ENCODE measurements at regions not wholly inside any gene's neighbourhood (a gene's known extent, or its start where the extent isn't known, plus 50 kb on each side); places are given as distances from the start of the nearest gene placed in this dataset.

DNA sequence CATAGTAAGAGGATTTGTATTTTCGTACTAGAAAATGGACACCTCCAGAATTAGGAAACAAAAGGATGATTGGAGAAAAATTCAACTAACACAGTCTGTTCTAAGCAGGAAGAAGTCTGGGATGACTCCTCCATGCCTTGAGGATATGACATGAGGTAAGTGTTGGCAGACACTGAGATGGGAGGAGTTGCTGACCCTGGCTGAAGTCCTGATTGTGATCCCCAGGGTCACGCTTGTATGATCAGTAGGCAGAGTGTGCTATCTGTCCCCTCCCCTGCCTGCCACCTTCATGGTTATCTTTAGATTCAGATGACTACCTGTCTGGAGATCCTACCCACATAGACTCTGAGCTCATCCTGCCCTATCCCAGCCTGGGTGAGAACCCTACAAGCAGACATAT lies 249.1 kb downstream of the C1orf94 start:
- no peak overlapping the region for H3K23ac ChIP-seq (ENCODE audit: insufficient read length, low read depth, low read length)
- no peaks in the 10 kb centered on the region for H3K36me3 Mint-ChIP-seq (ENCODE audit: insufficient read depth in 1 of 3, low read depth in 3 of 3)
- no peak overlapping the region for H2BK12ac ChIP-seq (ENCODE audit: insufficient read length, low read depth, low read length)
- no peak overlapping the region for H2AFZ ChIP-seq (ENCODE audit: low read length)
- H3K9me3 Mint-ChIP-seq = no peaks in the 10 kb centered on the region
- peaks cover 13% of the 10 kb centered on the region for H3K27me3 Mint-ChIP-seq (ENCODE audit: low read depth)
- no peak overlapping the region for H3K4me2 ChIP-seq (ENCODE audit: insufficient read depth, insufficient read length, low read length)
- H2AK5ac ChIP-seq (ENCODE audit: insufficient read length, low read length) = no peak overlapping the region
- no peak overlapping the region for H3K4ac ChIP-seq (ENCODE audit: low read depth, low read length)
- H2BK5ac ChIP-seq (ENCODE audit: insufficient read length, low read length) = no peak overlapping the region
- H3K79me2 ChIP-seq (ENCODE audit: insufficient read depth, low read length) = no peaks in the 10 kb centered on the region
- H3K18ac ChIP-seq (ENCODE audit: insufficient read length, low read depth, low read length) = no peak overlapping the region
- no peak overlapping the region for H3T11ph ChIP-seq (ENCODE audit: low read length)
- H3K23me2 ChIP-seq (ENCODE audit: insufficient read length, low read depth, low read length, poor library complexity, severe bottlenecking) = no peaks in the 10 kb centered on the region
- H3K14ac ChIP-seq (ENCODE audit: insufficient read depth, low read length) = no peak overlapping the region
- H2BK15ac ChIP-seq (ENCODE audit: low read depth, low read length) = no peak overlapping the region
- no peak overlapping the region for H3K9ac ChIP-seq (ENCODE audit: extremely low read depth, insufficient read length, low read length)
- no peak for DNase-seq
- H2BK20ac ChIP-seq (ENCODE audit: low read depth, low read length, poor library complexity, severe bottlenecking) = no peak overlapping the region
- TF ChIP-seq, protein P1, sequence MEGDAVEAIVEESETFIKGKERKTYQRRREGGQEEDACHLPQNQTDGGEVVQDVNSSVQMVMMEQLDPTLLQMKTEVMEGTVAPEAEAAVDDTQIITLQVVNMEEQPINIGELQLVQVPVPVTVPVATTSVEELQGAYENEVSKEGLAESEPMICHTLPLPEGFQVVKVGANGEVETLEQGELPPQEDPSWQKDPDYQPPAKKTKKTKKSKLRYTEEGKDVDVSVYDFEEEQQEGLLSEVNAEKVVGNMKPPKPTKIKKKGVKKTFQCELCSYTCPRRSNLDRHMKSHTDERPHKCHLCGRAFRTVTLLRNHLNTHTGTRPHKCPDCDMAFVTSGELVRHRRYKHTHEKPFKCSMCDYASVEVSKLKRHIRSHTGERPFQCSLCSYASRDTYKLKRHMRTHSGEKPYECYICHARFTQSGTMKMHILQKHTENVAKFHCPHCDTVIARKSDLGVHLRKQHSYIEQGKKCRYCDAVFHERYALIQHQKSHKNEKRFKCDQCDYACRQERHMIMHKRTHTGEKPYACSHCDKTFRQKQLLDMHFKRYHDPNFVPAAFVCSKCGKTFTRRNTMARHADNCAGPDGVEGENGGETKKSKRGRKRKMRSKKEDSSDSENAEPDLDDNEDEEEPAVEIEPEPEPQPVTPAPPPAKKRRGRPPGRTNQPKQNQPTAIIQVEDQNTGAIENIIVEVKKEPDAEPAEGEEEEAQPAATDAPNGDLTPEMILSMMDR (conservative IDR thresholded peaks at IDR 0.05) = no peak
- H3K4me1 ChIP-seq (ENCODE audit: insufficient read depth, low read length) = no peaks in the 10 kb centered on the region
- no peaks in the 10 kb centered on the region for H3K9me3 ChIP-seq (ENCODE audit: control insufficient read depth, low read depth, low read length)
- peaks cover 5 to 7% of the 10 kb centered on the region in 2 experiments; a peak in 2 of 4 replicates for H3K4me1 Mint-ChIP-seq
- no peaks in the 10 kb centered on the region for H3K79me1 ChIP-seq (ENCODE audit: insufficient read depth, low read depth, low read length, poor library complexity, severe bottlenecking)
- H4K5ac ChIP-seq (ENCODE audit: insufficient read length, low read depth, low read length) = no peak overlapping the region
- no peaks in the 10 kb centered on the region for H4K20me1 ChIP-seq (ENCODE audit: control insufficient read depth, insufficient read depth, insufficient read length)
- H4K8ac ChIP-seq (replicated peaks; ENCODE audit: insufficient read length, low read depth, low read length) = no peak overlapping the region
- no peak overlapping the region for H3K56ac ChIP-seq (ENCODE audit: insufficient read length, low read depth, low read length)
- no peak overlapping the region for H3K4me3 Mint-ChIP-seq
- no peak overlapping the region for H2BK120ac ChIP-seq (ENCODE audit: low read depth, low read length, poor library complexity, severe bottlenecking)
- no CpG with 5 or more reads among the region's 2 CpGs for WGBS (ENCODE audit: extremely low coverage, insufficient read length, low lambda C conversion rate)
- no peaks in the 10 kb centered on the region; the same call in 1 of the 2 replicates for H3K27me3 ChIP-seq (ENCODE audit: insufficient read depth, low read length)
- no peak overlapping the region for H3K27ac Mint-ChIP-seq
- no peak overlapping the region for H3K27ac ChIP-seq (ENCODE audit: insufficient read length, low read depth, low read length)
- no peak overlapping the region for H4K91ac ChIP-seq (ENCODE audit: insufficient read length, low read depth, low read length)

Data from H9 (cell line).